Astrocyte of the cerebellum (primary cell): ENCODE measurements at regions not wholly inside any gene's neighbourhood (a gene's known extent, or its start where the extent isn't known, plus 50 kb on each side); places are given as distances from the start of the nearest gene placed in this dataset.

Source experiments
- DNase-seq: peaks from one replicate; pipeline ENCODE4 v3.0.0-alpha.2; 2011; ENCODE audit warnings: low read depth
- H3K4me3 ChIP-seq: 2 replicates; pipeline ENCODE4 v1.5.1; 2011; ENCODE audit warnings: mild to moderate bottlenecking, low read depth, low read length, moderate library complexity
- in situ Hi-C: cut with HindIII; loops from 2 replicates; pipeline ENCODE4 v1.10.0; 2017; ENCODE audit warnings: low sequenced_read_pairs
- TF ChIP-seq, protein P1 (sequence below): IDR thresholded peaks from 2 replicates; pipeline ENCODE4 v1.5.1; 2012; ENCODE audit warnings: low read length, low read depth, moderate library complexity, mild to moderate bottlenecking; ENCODE audit errors: missing control alignments

- in situ Hi-C loops: no loop called here
These were observed 374.7 kb downstream of the DDX10 start for GRCh38 chr11:109039611-109040010.

GRCh38 chr11:109040303-109040702 lies 375.4 kb downstream of the DDX10 start:
- in situ Hi-C loops: no loop called here
- no peak for DNase-seq
- no peak overlapping the region for H3K4me3 ChIP-seq
- TF ChIP-seq, protein P1, sequence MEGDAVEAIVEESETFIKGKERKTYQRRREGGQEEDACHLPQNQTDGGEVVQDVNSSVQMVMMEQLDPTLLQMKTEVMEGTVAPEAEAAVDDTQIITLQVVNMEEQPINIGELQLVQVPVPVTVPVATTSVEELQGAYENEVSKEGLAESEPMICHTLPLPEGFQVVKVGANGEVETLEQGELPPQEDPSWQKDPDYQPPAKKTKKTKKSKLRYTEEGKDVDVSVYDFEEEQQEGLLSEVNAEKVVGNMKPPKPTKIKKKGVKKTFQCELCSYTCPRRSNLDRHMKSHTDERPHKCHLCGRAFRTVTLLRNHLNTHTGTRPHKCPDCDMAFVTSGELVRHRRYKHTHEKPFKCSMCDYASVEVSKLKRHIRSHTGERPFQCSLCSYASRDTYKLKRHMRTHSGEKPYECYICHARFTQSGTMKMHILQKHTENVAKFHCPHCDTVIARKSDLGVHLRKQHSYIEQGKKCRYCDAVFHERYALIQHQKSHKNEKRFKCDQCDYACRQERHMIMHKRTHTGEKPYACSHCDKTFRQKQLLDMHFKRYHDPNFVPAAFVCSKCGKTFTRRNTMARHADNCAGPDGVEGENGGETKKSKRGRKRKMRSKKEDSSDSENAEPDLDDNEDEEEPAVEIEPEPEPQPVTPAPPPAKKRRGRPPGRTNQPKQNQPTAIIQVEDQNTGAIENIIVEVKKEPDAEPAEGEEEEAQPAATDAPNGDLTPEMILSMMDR: peak; percentile 8

More at GRCh38 chr11:109039611-109040010, 374.7 kb downstream of the DDX10 start:
- DNase-seq: peak; percentile 18
- no peak overlapping the region for H3K4me3 ChIP-seq
- TF ChIP-seq, protein P1: no peak

GRCh38 chr11:109041876-109042275 lies 377.0 kb downstream of the DDX10 start:
- H3K4me3 ChIP-seq: no peak overlapping the region
- in situ Hi-C loops: no loop called here
- TF ChIP-seq, protein P1: no peak
- DNase-seq: no peak

- H3K4me3 ChIP-seq: no peak overlapping the region
- no peak for DNase-seq
- TF ChIP-seq, protein P1: no peak
- in situ Hi-C loops: no loop called here
These were observed 378.4 kb downstream of the DDX10 start for GRCh38 chr11:109043315-109043714.

GRCh38 chr11:109046284-109046992 lies 375.6 kb upstream of the C11orf87 start:
- in situ Hi-C loops: no loop called here
- no peak for DNase-seq
- H3K4me3 ChIP-seq: no peak overlapping the region
- TF ChIP-seq, protein P1: no peak

DNA sequence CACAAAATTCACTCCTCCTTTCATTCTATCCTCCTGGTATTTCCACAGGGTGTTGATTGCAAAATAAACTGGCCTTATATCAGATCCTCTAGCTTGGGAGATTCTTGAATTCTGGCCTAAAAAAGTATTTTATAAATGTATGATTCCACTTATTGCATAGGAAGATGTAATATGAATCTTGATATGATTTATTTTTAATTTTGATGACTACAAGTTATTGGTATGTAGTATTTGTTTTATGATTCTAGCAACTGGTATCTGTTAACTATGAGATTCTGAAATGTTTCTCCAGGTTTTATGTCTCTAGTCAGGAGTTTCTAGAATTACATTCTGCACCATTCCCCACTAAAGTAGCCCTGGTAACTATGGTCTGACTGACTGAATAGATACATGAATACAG lies 373.9 kb upstream of the C11orf87 start:
- no peak overlapping the region for H3K4me3 ChIP-seq
- in situ Hi-C loops: no loop called here
- no peak for DNase-seq
- TF ChIP-seq, protein P1: no peak
